ENCODE measurements at regions not wholly inside any gene's neighbourhood (a gene's known extent, or its start where the extent isn't known, plus 50 kb on each side); places are given as distances from the start of the nearest gene placed in this dataset.
A peak's percentile ranks its signal among the peaks of the same experiment; 100 is the strongest.

DNA sequence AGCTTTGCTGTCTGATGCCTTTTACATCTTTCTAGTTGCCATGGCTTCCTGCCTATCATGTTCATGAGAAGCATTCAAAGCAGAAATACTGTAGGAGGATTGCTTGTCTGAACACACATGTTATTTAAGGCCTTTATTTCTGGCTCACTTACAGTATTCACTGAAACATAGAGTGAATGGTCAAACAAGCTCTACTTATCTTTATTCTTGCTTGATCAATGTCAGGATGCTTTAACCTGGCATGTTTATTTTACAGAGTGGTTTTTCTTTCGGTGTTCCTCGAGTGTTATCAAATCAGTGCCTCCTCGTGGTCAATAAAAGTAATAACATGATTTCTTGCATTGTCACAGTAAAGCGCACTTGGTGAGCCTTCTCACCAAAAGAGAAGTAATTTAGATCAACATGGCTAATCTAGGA lies 73.5 kb upstream of the PCDH17 start:
- H2BK12ac ChIP-seq (ENCODE audit: low read depth, low read length), result no peak overlapping the region
- no peaks in the 10 kb centered on the region for H3K79me2 ChIP-seq (ENCODE audit: control insufficient read depth in 1 of 2, insufficient read depth in 2 of 2, low read length in 2 of 2)
- H2AK5ac ChIP-seq (ENCODE audit: low read depth, low read length), result no peak overlapping the region
- no peak overlapping the region for H2BK5ac ChIP-seq (ENCODE audit: low read depth, low read length)
- DNase-seq (ENCODE audit: low read depth in 1 of 2, low spot score in 2 of 2), result no peak
- H3K79me1 ChIP-seq (ENCODE audit: low read depth, low read length), result no peaks in the 10 kb centered on the region
- H3K4me1 ChIP-seq (replicated peaks in 1 of 4; ENCODE audit: control insufficient read depth in 3 of 4, insufficient read depth in 4 of 4, low read length in 3 of 4), result no peaks in the 10 kb centered on the region
- no peak overlapping the region for H4K5ac ChIP-seq (ENCODE audit: insufficient read length, low read depth, low read length)
- no peak overlapping the region for H3K27ac ChIP-seq (ENCODE audit: low read depth, low read length)
- H4K91ac ChIP-seq (replicated peaks; ENCODE audit: insufficient read length, low read length), result no peak overlapping the region
- H3K23ac ChIP-seq (ENCODE audit: insufficient read length), result no peak overlapping the region
- H2BK120ac ChIP-seq (replicated peaks; ENCODE audit: low read depth, low read length), result no peak overlapping the region
- no peak overlapping the region for H4K8ac ChIP-seq (ENCODE audit: extremely low read depth, insufficient read depth, low read length)
- no peak overlapping the region for H3K9ac ChIP-seq (replicated peaks in 1 of 4; ENCODE audit: extremely low read depth in 1 of 4, low read depth in 3 of 4, low read length in 3 of 4)
- H3K4me2 ChIP-seq (ENCODE audit: insufficient read depth in 1 of 2, low read depth in 2 of 2, low read length in 2 of 2), result no peak overlapping the region
- H2BK20ac ChIP-seq (ENCODE audit: low read length), result no peak overlapping the region
- no peaks in the 10 kb centered on the region for H3K36me3 ChIP-seq (ENCODE audit: control insufficient read depth in 2 of 4, insufficient read depth in 4 of 4, low read length in 3 of 4)
- 0 out of 4 replicates have a peak, but pooled peaks cover 0 to 3% of the 10 kb centered on the region in 2 experiments for H3K9me3 ChIP-seq (ENCODE audit: insufficient read depth in 2 of 2, low read depth in 1 of 2, low read length in 1 of 2)
- FAIRE-seq, result peak; percentile 86
- no peak overlapping the region for H2AFZ ChIP-seq (ENCODE audit: low read length)
- H3K23me2 ChIP-seq (ENCODE audit: low read depth, low read length), result no peaks in the 10 kb centered on the region
- no peak overlapping the region for H3K56ac ChIP-seq (replicated peaks; ENCODE audit: insufficient read length, low read depth, low read length)
- POLR2A ChIA-PET (ENCODE audit: partially characterized antibody), result no interaction called here
- H4K20me1 ChIP-seq (replicated peaks in 1 of 2; ENCODE audit: control insufficient read depth in 1 of 2, insufficient read depth in 2 of 2, low read length in 2 of 2), result no peaks in the 10 kb centered on the region
- WGBS, 2 experiments (ENCODE audit: extremely low coverage in 1 of 2, insufficient coverage in 1 of 2, insufficient read length in 1 of 2, insufficient replicate concordance in 2 of 2, low coverage in 1 of 2, low lambda C conversion rate in 2 of 2, missing lambda C conversion rate in 1 of 2), result 30% methylated on average over 4 of the region's 4 CpGs; no CpG with 5 or more reads in 1 of the 2 experiments
- H3K4me3 ChIP-seq (ENCODE audit: extremely low read depth in 1 of 4, insufficient read depth in 2 of 4, low read depth in 3 of 4, low read length in 4 of 4), result no peak overlapping the region
- no peaks in the 10 kb centered on the region for H3K27me3 ChIP-seq (replicated peaks in 1 of 4; ENCODE audit: control insufficient read depth in 3 of 4, extremely low read depth in 1 of 4, insufficient read depth in 3 of 4, low read length in 3 of 4)
- H2BK15ac ChIP-seq (ENCODE audit: low read length), result no peak overlapping the region
- H3K4ac ChIP-seq (replicated peaks; ENCODE audit: insufficient read length, low read depth, low read length), result no peak overlapping the region
- H3K14ac ChIP-seq (ENCODE audit: insufficient read length), result no peak overlapping the region
- no peak overlapping the region for H3K18ac ChIP-seq (ENCODE audit: extremely low read depth, low read length)
- CTCF ChIA-PET (ENCODE audit: partially characterized antibody), result interaction anchor here (0.6 to 2.3 kb wide), 7 partner anchors 11 to 454 kb away, joined by 3 to 7 read pairs (median 5); no protein-coding TSS in a partner anchor
- TF ChIP-seq, protein P1, sequence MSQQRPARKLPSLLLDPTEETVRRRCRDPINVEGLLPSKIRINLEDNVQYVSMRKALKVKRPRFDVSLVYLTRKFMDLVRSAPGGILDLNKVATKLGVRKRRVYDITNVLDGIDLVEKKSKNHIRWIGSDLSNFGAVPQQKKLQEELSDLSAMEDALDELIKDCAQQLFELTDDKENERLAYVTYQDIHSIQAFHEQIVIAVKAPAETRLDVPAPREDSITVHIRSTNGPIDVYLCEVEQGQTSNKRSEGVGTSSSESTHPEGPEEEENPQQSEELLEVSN (IDR thresholded peaks at IDR 0.05), result no peak
- TF ChIP-seq TCF12 (IDR thresholded peaks at IDR 0.05; ENCODE audit: low read depth, low read length), result no peak
- TF ChIP-seq, protein P2, sequence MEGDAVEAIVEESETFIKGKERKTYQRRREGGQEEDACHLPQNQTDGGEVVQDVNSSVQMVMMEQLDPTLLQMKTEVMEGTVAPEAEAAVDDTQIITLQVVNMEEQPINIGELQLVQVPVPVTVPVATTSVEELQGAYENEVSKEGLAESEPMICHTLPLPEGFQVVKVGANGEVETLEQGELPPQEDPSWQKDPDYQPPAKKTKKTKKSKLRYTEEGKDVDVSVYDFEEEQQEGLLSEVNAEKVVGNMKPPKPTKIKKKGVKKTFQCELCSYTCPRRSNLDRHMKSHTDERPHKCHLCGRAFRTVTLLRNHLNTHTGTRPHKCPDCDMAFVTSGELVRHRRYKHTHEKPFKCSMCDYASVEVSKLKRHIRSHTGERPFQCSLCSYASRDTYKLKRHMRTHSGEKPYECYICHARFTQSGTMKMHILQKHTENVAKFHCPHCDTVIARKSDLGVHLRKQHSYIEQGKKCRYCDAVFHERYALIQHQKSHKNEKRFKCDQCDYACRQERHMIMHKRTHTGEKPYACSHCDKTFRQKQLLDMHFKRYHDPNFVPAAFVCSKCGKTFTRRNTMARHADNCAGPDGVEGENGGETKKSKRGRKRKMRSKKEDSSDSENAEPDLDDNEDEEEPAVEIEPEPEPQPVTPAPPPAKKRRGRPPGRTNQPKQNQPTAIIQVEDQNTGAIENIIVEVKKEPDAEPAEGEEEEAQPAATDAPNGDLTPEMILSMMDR (IDR thresholded peaks at IDR 0.05; ENCODE audit: control extremely low read depth in 1 of 3, insufficient read depth in 1 of 3, low read depth in 1 of 3, low read length in 3 of 3), result peak in 2 of 3 experiments; percentile 33 to 42; a peak in 2 of 4 replicates
- TF ChIP-seq RAD21 (IDR thresholded peaks at IDR 0.05 in 1 of 2, conservative IDR thresholded peaks at IDR 0.05 in 1 of 2; ENCODE audit: low read depth in 2 of 2, low read length in 2 of 2), result peak; percentile 55 to 56
- TF ChIP-seq RXRA (IDR thresholded peaks at IDR 0.05; ENCODE audit: insufficient read depth, low read depth, low read length), result no peak
- TF ChIP-seq EZH2 (IDR thresholded peaks at IDR 0.05; ENCODE audit: low read depth, low read length, severe bottlenecking), result no peak
- no peak for TF ChIP-seq HDAC6 (IDR thresholded peaks at IDR 0.05; ENCODE audit: low read depth, low read length)
- TF ChIP-seq, protein P3, sequence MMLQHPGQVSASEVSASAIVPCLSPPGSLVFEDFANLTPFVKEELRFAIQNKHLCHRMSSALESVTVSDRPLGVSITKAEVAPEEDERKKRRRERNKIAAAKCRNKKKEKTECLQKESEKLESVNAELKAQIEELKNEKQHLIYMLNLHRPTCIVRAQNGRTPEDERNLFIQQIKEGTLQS (IDR thresholded peaks at IDR 0.05; ENCODE audit: insufficient read depth, low read depth, low read length), result no peak

All from H1 (cell line).